ENCODE measurements at regions not wholly inside any gene's neighbourhood (a gene's known extent, or its start where the extent isn't known, plus 50 kb on each side); places are given as distances from the start of the nearest gene placed in this dataset.

- no peak overlapping the region for H3K4me3 ChIP-seq (ENCODE audit: low read length)
- no peak overlapping the region for H3K9ac ChIP-seq (ENCODE audit: low read length)
- intact Hi-C loops (cut with micrococcal nuclease), result no loop called here
- BruUV-seq (replicated peaks), result no TSS peak
- no peaks in the 10 kb centered on the region for H3K36me3 ChIP-seq (ENCODE audit: low read depth, low read length)
- 0 out of 2 replicates have a peak, but pooled peaks cover 6% of the 10 kb centered on the region for H3K4me1 ChIP-seq (ENCODE audit: insufficient read depth, low read length)
- no peaks in the 10 kb centered on the region for H3K79me2 ChIP-seq (ENCODE audit: low read length)
- no peak overlapping the region for H3K27ac ChIP-seq (ENCODE audit: low read length)
- no peaks in the 10 kb centered on the region for H4K20me1 ChIP-seq (ENCODE audit: low read length)
- no peak overlapping the region for H3K4me2 ChIP-seq (ENCODE audit: low read length)
- no peak overlapping the region for H2AFZ ChIP-seq (ENCODE audit: low read length)
- ATAC-seq (no peak), DNase-seq (no peak)
- TF ChIP-seq EZH2 (IDR thresholded peaks at IDR 0.05; ENCODE audit: low read length, unreplicated experiment) (no peak), CTCF (conservative IDR thresholded peaks at IDR 0.05; ENCODE audit: low read depth, low read length) (no peak), EZH2phosphoT487 (IDR thresholded peaks at IDR 0.05; ENCODE audit: borderline replicate concordance, low read length) (no peak)
- POLR2A ChIA-PET (ENCODE audit: unreplicated experiment), result no interaction called here
- H3F3A ChIP-seq (ENCODE audit: low read length, unreplicated experiment), result no peaks in the 10 kb centered on the region
- H3K27me3 ChIP-seq (ENCODE audit: low read length), result peaks cover 12% of the 10 kb centered on the region; the same call in 1 of the 2 replicates
- CTCF ChIA-PET, result no interaction called here
- no peaks in the 10 kb centered on the region for H3K9me3 ChIP-seq (ENCODE audit: low read length)
- H3K9me2 ChIP-seq (replicated peaks; ENCODE audit: low read length), result no peaks in the 10 kb centered on the region
Observed at GRCh38 chr16:86398201-86398600, 112.1 kb upstream of the FOXF1 start.

GRCh38 chr16:86398622-86399021 lies 111.7 kb upstream of the FOXF1 start:
- Histone ChIP-seq H3K79me2 (ENCODE audit: low read length) (no peaks in the 10 kb centered on the region), H3K9ac (ENCODE audit: low read length) (no peak overlapping the region), H3K36me3 (ENCODE audit: low read depth, low read length) (no peaks in the 10 kb centered on the region), H3K27me3 (ENCODE audit: low read length) (peaks cover 16% of the 10 kb centered on the region), H3K27ac (ENCODE audit: low read length) (no peak overlapping the region), H4K20me1 (ENCODE audit: low read length) (no peaks in the 10 kb centered on the region), H2AFZ (ENCODE audit: low read length) (no peak overlapping the region), H3K4me1 (ENCODE audit: insufficient read depth, low read length) (0 out of 2 replicates have a peak, but pooled peaks cover 6% of the 10 kb centered on the region), H3K4me2 (ENCODE audit: low read length) (no peak overlapping the region), H3K4me3 (ENCODE audit: low read length) (no peak overlapping the region), H3K9me2 (replicated peaks; ENCODE audit: low read length) (no peaks in the 10 kb centered on the region), H3K9me3 (ENCODE audit: low read length) (no peaks in the 10 kb centered on the region), H3F3A (ENCODE audit: low read length, unreplicated experiment) (no peaks in the 10 kb centered on the region)
- ChIA-PET POLR2A (ENCODE audit: unreplicated experiment) (no interaction called here), CTCF (no interaction called here)
- ATAC-seq (no peak), DNase-seq (no peak)
- TF ChIP-seq EZH2phosphoT487 (IDR thresholded peaks at IDR 0.05; ENCODE audit: borderline replicate concordance, low read length) (no peak), CTCF (conservative IDR thresholded peaks at IDR 0.05; ENCODE audit: low read depth, low read length) (no peak), EZH2 (IDR thresholded peaks at IDR 0.05; ENCODE audit: low read length, unreplicated experiment) (no peak)
- intact Hi-C loops (cut with micrococcal nuclease), result no loop called here
- BruUV-seq (replicated peaks), result no TSS peak

- ATAC-seq (no peak), DNase-seq (no peak)
- intact Hi-C loops (cut with micrococcal nuclease), result no loop called here
- 0 out of 2 replicates have a peak, but pooled peaks cover 6% of the 10 kb centered on the region for H3K4me1 ChIP-seq (ENCODE audit: insufficient read depth, low read length)
- H3K27me3 ChIP-seq (ENCODE audit: low read length), result peaks cover 31% of the 10 kb centered on the region
- no peaks in the 10 kb centered on the region for H3F3A ChIP-seq (ENCODE audit: low read length, unreplicated experiment)
- POLR2A ChIA-PET (ENCODE audit: unreplicated experiment), result no interaction called here
- H3K4me3 ChIP-seq (ENCODE audit: low read length), result no peak overlapping the region
- no peaks in the 10 kb centered on the region for H3K36me3 ChIP-seq (ENCODE audit: low read depth, low read length)
- no peaks in the 10 kb centered on the region for H3K9me3 ChIP-seq (ENCODE audit: low read length)
- no TSS peak for BruUV-seq (replicated peaks)
- no peaks in the 10 kb centered on the region for H3K9me2 ChIP-seq (replicated peaks; ENCODE audit: low read length)
- no peak overlapping the region for H3K27ac ChIP-seq (ENCODE audit: low read length)
- TF ChIP-seq CTCF (conservative IDR thresholded peaks at IDR 0.05; ENCODE audit: low read depth, low read length), result no peak
- no peak for TF ChIP-seq EZH2 (IDR thresholded peaks at IDR 0.05; ENCODE audit: low read length, unreplicated experiment)
- TF ChIP-seq EZH2phosphoT487 (IDR thresholded peaks at IDR 0.05; ENCODE audit: borderline replicate concordance, low read length), result no peak
- H3K79me2 ChIP-seq (ENCODE audit: low read length), result no peaks in the 10 kb centered on the region
- no peaks in the 10 kb centered on the region for H4K20me1 ChIP-seq (ENCODE audit: low read length)
- H3K9ac ChIP-seq (ENCODE audit: low read length), result no peak overlapping the region
- CTCF ChIA-PET, result no interaction called here
- H2AFZ ChIP-seq (ENCODE audit: low read length), result no peak overlapping the region
- H3K4me2 ChIP-seq (ENCODE audit: low read length), result no peak overlapping the region
Observed at GRCh38 chr16:86401126-86401525, 109.2 kb upstream of the FOXF1 start.

Data from PC-3 (cell line).